ENCODE measurements at regions not wholly inside any gene's neighbourhood (a gene's known extent, or its start where the extent isn't known, plus 50 kb on each side); places are given as distances from the start of the nearest gene placed in this dataset.

DNA sequence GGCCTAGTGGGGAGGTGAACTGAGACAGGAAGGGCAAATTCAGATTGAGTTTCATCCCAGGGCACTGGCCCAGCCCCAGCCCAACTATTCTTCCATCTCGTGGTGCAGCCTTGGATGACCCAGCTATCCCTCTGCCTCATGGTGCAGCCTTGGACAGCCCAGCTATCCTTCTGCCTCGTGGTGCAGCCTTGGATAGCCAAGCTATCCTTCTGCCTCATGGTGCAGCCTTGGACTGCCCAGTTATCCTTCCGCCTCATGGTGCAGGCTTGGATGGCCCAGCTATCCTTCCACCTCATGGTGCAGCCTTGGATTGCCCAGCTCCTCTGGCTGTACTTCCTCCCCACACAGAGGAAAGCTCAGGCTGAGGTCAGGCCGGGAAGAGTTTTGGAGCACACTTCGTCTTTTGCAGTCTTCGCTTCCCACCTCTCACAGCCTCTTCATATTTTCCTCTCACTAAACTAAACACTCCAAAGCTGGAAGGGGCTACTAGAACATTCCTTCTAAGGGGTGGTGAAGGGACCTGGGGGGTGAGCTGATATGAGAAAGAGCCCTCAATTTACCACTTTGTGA lies 69.8 kb upstream of the TTC34 start:
- Mint-ChIP-seq H3K4me3 (no peak overlapping the region), H3K27me3 (no peaks in the 10 kb centered on the region), H3K4me1 (ENCODE audit: low read depth) (no peaks in the 10 kb centered on the region), H3K36me3 (no peaks in the 10 kb centered on the region), H3K9me3 (peaks cover 21% of the 10 kb centered on the region), H3K27ac (no peak overlapping the region)
- ChIA-PET CTCF (no interaction called here), POLR2A (no interaction called here)
- intact Hi-C loops (cut with micrococcal nuclease), result no loop called here
- DNase-seq, result no peak

- no peak overlapping the region for H3K4me3 Mint-ChIP-seq
- POLR2A ChIA-PET, result no interaction called here
- H3K27ac Mint-ChIP-seq, result no peak overlapping the region
- H3K4me1 Mint-ChIP-seq (ENCODE audit: low read depth), result no peaks in the 10 kb centered on the region
- no peak for DNase-seq
- H3K36me3 Mint-ChIP-seq, result no peaks in the 10 kb centered on the region
- intact Hi-C loops (cut with micrococcal nuclease), result no loop called here
- H3K9me3 Mint-ChIP-seq, result peaks cover 21% of the 10 kb centered on the region
- H3K27me3 Mint-ChIP-seq, result no peaks in the 10 kb centered on the region
- CTCF ChIA-PET, result interaction anchor here (0.6 kb wide), 1 partner anchor 589 kb away, joined by 4 read pairs; no protein-coding TSS in a partner anchor
These were observed 72.7 kb upstream of the TTC34 start for GRCh38 chr1:2874207-2874606.

GRCh38 chr1:2874607-2875480 lies 73.4 kb upstream of the TTC34 start:
- POLR2A ChIA-PET, result no interaction called here
- Mint-ChIP-seq H3K27ac (no peak overlapping the region), H3K9me3 (peaks cover 21% of the 10 kb centered on the region), H3K4me1 (ENCODE audit: low read depth) (no peaks in the 10 kb centered on the region), H3K4me3 (no peak overlapping the region), H3K36me3 (no peaks in the 10 kb centered on the region), H3K27me3 (no peaks in the 10 kb centered on the region)
- DNase-seq, result no peak
- CTCF ChIA-PET, result interaction anchor here (0.6 kb wide), 1 partner anchor 590 kb away, joined by 4 read pairs; no protein-coding TSS in a partner anchor
- intact Hi-C loops (cut with micrococcal nuclease), result no loop called here

DNA sequence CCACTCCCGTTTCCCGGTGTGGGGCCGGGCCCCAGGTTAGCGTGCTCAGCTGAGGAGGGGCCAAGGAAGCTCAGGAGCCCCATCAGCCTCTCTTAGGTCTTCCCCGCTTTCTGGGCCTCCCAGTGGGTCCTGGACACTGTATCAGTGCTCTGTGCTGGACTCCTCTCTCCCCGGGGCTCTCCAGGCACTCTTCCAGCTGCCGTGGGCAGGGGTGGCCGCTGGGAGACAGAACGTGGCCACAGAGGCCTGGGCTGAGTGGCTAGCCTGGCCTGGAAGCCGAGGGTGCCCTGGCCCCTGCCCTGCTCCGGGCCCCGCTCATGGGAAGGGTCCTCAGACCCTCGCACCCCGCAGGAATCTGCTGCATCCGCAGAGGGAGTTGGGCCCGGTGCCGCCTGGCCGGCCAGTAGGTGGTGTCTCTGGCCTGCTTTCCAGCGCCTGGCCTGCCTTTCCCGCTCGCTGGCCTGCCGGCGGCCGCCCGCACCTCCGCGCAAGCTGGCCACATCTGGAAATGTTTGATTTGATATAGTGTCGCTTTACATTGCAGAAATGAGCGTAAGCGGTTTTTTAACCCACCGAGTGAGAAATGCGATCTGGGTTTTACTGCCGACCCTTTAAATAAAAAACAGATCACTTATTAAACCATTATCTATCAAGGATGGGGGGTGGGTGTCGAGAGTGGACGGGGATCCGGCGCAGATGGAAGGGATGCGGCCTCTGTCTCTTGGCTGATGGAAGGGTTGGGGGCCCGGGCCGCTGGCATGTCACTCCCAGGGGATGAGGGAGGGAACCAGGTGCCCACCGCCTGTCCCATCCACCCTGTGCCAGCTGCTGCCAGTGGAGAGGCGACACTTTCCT lies 74.4 kb upstream of the TTC34 start:
- intact Hi-C loops (cut with micrococcal nuclease), result no loop called here
- H3K36me3 Mint-ChIP-seq, result no peaks in the 10 kb centered on the region
- no peaks in the 10 kb centered on the region for H3K27me3 Mint-ChIP-seq
- no peak for DNase-seq
- ChIA-PET CTCF (no interaction called here), POLR2A (no interaction called here)
- no peaks in the 10 kb centered on the region for H3K4me1 Mint-ChIP-seq (ENCODE audit: low read depth)
- H3K9me3 Mint-ChIP-seq, result peaks cover 16% of the 10 kb centered on the region
- no peak overlapping the region for H3K4me3 Mint-ChIP-seq
- H3K27ac Mint-ChIP-seq, result no peak overlapping the region

DNA sequence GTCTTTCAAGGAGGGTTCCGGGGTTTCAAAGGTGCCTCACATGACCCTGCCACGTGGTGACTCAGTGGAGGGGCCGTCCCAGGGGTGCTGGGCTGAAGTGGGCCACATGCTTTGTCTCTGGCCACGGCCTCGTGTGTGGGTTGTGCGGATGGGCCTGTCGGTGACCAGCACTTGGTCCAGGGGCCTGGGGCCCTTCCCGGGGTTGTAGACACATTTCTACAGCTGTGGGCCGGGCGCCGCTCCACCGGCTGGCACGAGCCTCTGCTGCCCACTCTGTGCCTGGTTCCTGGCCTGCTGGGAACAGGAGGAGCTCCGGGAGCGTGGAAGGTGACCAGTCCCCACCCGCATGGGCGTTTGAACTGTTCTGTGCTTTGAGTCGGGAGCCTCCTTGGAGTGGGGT lies 75.4 kb upstream of the TTC34 start:
- intact Hi-C loops (cut with micrococcal nuclease), result no loop called here
- ChIA-PET POLR2A (no interaction called here), CTCF (no interaction called here)
- H3K4me3 Mint-ChIP-seq, result no peak overlapping the region
- no peaks in the 10 kb centered on the region for H3K27me3 Mint-ChIP-seq
- H3K27ac Mint-ChIP-seq, result no peak overlapping the region
- no peak for DNase-seq
- no peaks in the 10 kb centered on the region for H3K36me3 Mint-ChIP-seq
- H3K4me1 Mint-ChIP-seq (ENCODE audit: low read depth), result no peaks in the 10 kb centered on the region
- H3K9me3 Mint-ChIP-seq, result peaks cover 7% of the 10 kb centered on the region

DNA sequence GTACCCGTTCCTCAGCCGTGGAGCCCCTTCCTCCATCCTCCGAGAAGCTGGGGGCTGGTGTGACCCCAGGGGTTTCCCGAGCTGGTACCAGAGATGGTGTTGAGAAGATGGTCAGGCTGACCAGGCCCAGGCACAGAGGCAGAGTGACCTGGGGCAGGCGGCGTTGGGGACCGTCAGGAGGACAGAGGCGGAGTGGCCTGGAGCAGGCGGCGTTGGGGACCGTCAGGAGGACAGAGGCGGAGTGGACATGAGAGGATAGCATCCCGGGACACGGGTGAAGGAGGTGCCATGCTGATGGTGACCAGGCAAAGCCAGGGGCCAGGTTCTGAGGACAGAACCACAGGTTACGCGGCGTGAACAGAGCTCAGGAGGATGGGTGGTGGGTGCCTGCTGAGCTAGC lies 75.9 kb upstream of the TTC34 start:
- Mint-ChIP-seq H3K27me3 (no peaks in the 10 kb centered on the region), H3K9me3 (peaks cover 1% of the 10 kb centered on the region), H3K27ac (no peak overlapping the region), H3K4me3 (no peak overlapping the region), H3K4me1 (ENCODE audit: low read depth) (no peaks in the 10 kb centered on the region), H3K36me3 (no peaks in the 10 kb centered on the region)
- intact Hi-C loops (cut with micrococcal nuclease), result no loop called here
- no peak for DNase-seq
- ChIA-PET CTCF (no interaction called here), POLR2A (no interaction called here)

GRCh38 chr1:2878591-2878990 lies 77.1 kb upstream of the TTC34 start:
- CTCF ChIA-PET, result no interaction called here
- POLR2A ChIA-PET, result no interaction called here
- no peaks in the 10 kb centered on the region for H3K9me3 Mint-ChIP-seq
- intact Hi-C loops (cut with micrococcal nuclease), result no loop called here
- H3K27me3 Mint-ChIP-seq, result no peaks in the 10 kb centered on the region
- no peaks in the 10 kb centered on the region for H3K4me1 Mint-ChIP-seq (ENCODE audit: low read depth)
- no peak for DNase-seq
- H3K4me3 Mint-ChIP-seq, result no peak overlapping the region
- H3K27ac Mint-ChIP-seq, result no peak overlapping the region
- H3K36me3 Mint-ChIP-seq, result no peaks in the 10 kb centered on the region

GRCh38 chr1:2879026-2879425 lies 77.5 kb upstream of the TTC34 start:
- intact Hi-C loops (cut with micrococcal nuclease), result no loop called here
- no peaks in the 10 kb centered on the region for H3K27me3 Mint-ChIP-seq
- DNase-seq, result no peak
- H3K36me3 Mint-ChIP-seq, result no peaks in the 10 kb centered on the region
- no peak overlapping the region for H3K4me3 Mint-ChIP-seq
- H3K9me3 Mint-ChIP-seq, result no peaks in the 10 kb centered on the region
- no peaks in the 10 kb centered on the region for H3K4me1 Mint-ChIP-seq (ENCODE audit: low read depth)
- CTCF ChIA-PET, result no interaction called here
- H3K27ac Mint-ChIP-seq, result no peak overlapping the region
- POLR2A ChIA-PET, result no interaction called here

GRCh38 chr1:2879591-2879990 lies 78.1 kb upstream of the TTC34 start:
- CTCF ChIA-PET, result no interaction called here
- no peak for DNase-seq
- POLR2A ChIA-PET, result no interaction called here
- Mint-ChIP-seq H3K27me3 (no peaks in the 10 kb centered on the region), H3K27ac (no peak overlapping the region), H3K4me3 (no peak overlapping the region), H3K4me1 (ENCODE audit: low read depth) (no peaks in the 10 kb centered on the region), H3K36me3 (no peaks in the 10 kb centered on the region), H3K9me3 (no peaks in the 10 kb centered on the region)
- intact Hi-C loops (cut with micrococcal nuclease), result no loop called here

DNA sequence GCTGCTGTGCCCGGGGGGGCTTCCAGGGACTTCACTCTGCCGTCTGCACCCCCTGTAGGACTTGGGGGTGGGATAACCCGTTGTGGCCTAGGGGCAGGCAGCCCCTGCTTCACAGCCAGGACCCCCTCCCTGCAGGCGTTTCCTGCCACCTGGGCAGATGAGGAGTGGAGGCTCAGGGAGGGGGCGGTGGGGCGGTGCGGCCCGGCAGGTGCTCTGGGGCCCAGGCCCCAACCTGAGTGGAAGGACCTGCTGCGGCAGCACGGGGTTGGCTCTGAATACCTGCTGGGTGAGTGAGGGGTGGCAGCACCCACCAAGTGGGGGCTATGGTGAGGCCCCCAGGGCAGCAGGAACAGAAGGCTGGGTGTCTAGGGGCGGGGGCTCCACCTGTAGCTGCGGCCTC lies 78.6 kb upstream of the TTC34 start:
- H3K27ac Mint-ChIP-seq, result no peak overlapping the region

GRCh38 chr1:2880812-2881295 lies 79.4 kb upstream of the TTC34 start:
- H3K27me3 Mint-ChIP-seq, result no peaks in the 10 kb centered on the region
- POLR2A ChIA-PET, result no interaction called here
- no peaks in the 10 kb centered on the region for H3K36me3 Mint-ChIP-seq
- H3K9me3 Mint-ChIP-seq, result no peaks in the 10 kb centered on the region
- intact Hi-C loops (cut with micrococcal nuclease), result no loop called here
- no peaks in the 10 kb centered on the region for H3K4me1 Mint-ChIP-seq (ENCODE audit: low read depth)
- no peak for DNase-seq
- H3K4me3 Mint-ChIP-seq, result no peak overlapping the region
- CTCF ChIA-PET, result no interaction called here
- no peak overlapping the region for H3K27ac Mint-ChIP-seq

More for the DNA sequence above, 78.6 kb upstream of the TTC34 start:
- intact Hi-C loops (cut with micrococcal nuclease), result no loop called here
- POLR2A ChIA-PET, result no interaction called here
- no peaks in the 10 kb centered on the region for H3K9me3 Mint-ChIP-seq
- no peaks in the 10 kb centered on the region for H3K27me3 Mint-ChIP-seq
- CTCF ChIA-PET, result no interaction called here
- H3K4me1 Mint-ChIP-seq (ENCODE audit: low read depth), result no peaks in the 10 kb centered on the region
- H3K4me3 Mint-ChIP-seq, result no peak overlapping the region
- no peak for DNase-seq
- no peaks in the 10 kb centered on the region for H3K36me3 Mint-ChIP-seq

DNA sequence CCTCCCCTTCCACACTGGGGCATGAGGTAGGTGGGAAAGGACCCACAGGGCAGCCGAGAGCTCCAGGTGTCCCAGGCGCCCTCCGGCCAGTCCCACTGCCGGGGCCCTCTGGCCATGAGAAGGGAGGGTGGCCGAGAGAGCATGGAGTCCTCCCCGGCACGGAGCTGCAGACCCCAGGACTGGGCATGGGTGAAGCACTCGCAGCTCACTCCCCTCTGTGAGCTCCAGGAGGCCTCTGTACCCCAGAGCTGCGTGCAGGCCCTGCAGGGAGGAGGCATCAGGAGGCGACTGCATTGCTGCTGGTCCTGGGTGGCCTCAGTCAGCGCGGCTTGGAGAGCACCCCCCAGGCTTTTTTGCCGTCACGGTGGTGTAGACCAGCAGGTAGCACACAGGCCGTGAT lies 80.1 kb upstream of the TTC34 start:
- ChIA-PET POLR2A (no interaction called here), CTCF (no interaction called here)
- no peak for DNase-seq
- intact Hi-C loops (cut with micrococcal nuclease), result no loop called here
- H3K9me3 Mint-ChIP-seq, result no peaks in the 10 kb centered on the region
- H3K36me3 Mint-ChIP-seq, result no peaks in the 10 kb centered on the region
- H3K4me1 Mint-ChIP-seq (ENCODE audit: low read depth), result no peaks in the 10 kb centered on the region
- H3K4me3 Mint-ChIP-seq, result no peak overlapping the region
- no peak overlapping the region for H3K27ac Mint-ChIP-seq
- H3K27me3 Mint-ChIP-seq, result peaks cover 3% of the 10 kb centered on the region
